Rectal smooth muscle tissue (tissue), 1 donor: ENCODE measurements at regions not wholly inside any gene's neighbourhood (a gene's known extent, or its start where the extent isn't known, plus 50 kb on each side); places are given as distances from the start of the nearest gene placed in this dataset.

Experiments used
- H3K27ac ChIP-seq: one replicate; pipeline ENCODE4 v1.7.0; 2013; ENCODE audit warnings: low read depth, low read length, inconsistent platforms
- H3K27me3 ChIP-seq: one replicate; pipeline ENCODE4 v1.7.0; 2013; ENCODE audit warnings: low read length; ENCODE audit not compliant: control insufficient read depth, insufficient read depth
- H3K36me3 ChIP-seq: one replicate; pipeline ENCODE4 v1.7.0; 2013; ENCODE audit warnings: low read length; ENCODE audit not compliant: control insufficient read depth, insufficient read depth
- H3K4me1 ChIP-seq: one replicate; pipeline ENCODE4 v1.7.0; 2013; ENCODE audit warnings: low read length; ENCODE audit not compliant: control insufficient read depth, insufficient read depth
- H3K4me3 ChIP-seq: one replicate; pipeline ENCODE4 v1.7.0; 2013; ENCODE audit warnings: low read length
- H3K9ac ChIP-seq: one replicate; pipeline ENCODE4 v1.7.0; 2013; ENCODE audit warnings: low read length

DNA sequence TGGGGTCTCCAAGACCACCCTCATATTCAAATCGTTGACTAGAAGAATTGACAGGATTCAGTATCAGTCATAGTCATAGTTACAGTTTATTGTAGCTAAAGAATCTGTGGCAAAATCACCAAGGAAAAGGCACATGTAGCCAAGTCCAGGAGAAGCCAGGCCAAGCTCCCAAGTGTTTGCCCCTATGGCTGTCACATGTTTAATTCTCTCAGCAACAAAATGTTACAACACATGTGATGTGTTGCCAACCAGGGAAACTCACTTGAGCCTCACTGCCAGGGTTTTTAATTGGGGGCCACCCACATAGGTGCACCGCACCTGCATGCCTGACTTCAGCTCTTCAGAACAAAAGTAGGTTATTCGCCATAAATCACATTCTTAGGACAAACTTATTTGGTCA, 1030.9 kb upstream of the CELF2 start:
- no peak overlapping the region for H3K4me3 ChIP-seq
- H3K36me3 ChIP-seq = no peaks in the 10 kb centered on the region
- H3K9ac ChIP-seq = no peak overlapping the region

DNA sequence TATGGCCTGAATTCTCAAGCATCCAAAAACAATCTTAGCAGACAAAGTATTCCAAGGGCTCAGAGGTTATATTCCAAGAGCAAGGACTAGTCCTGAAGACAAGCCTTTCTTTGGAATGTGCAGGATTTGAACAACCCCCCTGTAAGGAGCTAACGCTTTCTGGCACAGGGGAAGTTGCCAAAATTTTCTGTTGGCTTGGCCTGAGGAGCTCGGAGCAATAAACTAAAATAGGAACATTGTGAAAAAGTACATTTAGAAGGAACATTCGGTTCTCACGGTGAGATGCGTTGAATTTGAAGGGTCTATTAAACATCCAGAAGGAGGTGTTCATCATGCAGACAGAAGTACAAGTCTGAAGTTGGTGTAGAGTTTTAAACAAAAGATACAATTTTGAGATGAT, 1030.5 kb upstream of the CELF2 start:
- no peaks in the 10 kb centered on the region for H3K27me3 ChIP-seq
- no peak overlapping the region for H3K27ac ChIP-seq
- H3K4me3 ChIP-seq = no peak overlapping the region
- H3K9ac ChIP-seq = no peak overlapping the region
- H3K4me1 ChIP-seq = no peaks in the 10 kb centered on the region
- no peaks in the 10 kb centered on the region for H3K36me3 ChIP-seq

More for the DNA sequence above, 1030.9 kb upstream of the CELF2 start:
- Histone ChIP-seq H3K27me3 (no peaks in the 10 kb centered on the region), H3K4me1 (no peaks in the 10 kb centered on the region), H3K27ac (no peak overlapping the region)

DNA sequence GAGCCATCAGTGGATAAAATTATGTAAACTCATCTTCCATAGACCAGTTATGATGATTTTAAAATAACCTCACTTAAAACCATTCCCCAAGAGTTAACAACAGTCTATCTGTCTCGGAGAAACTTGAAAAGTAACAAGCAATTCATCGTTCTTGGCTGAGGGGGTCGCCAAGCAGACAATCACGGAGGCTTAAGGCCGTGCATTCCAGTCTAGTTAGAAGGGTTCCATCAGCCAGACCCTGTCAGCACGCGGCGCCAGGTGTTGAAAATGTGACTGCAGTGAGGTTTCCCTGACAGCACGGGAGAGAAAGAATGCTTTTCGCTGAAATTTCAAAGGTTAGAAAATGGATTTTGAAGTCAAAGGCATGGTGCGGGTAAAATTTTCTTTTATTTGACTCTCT, 1025.0 kb upstream of the CELF2 start:
- Histone ChIP-seq H3K4me1 (no peaks in the 10 kb centered on the region), H3K27ac (no peak overlapping the region), H3K36me3 (no peaks in the 10 kb centered on the region), H3K4me3 (no peak overlapping the region), H3K9ac (no peak overlapping the region), H3K27me3 (no peaks in the 10 kb centered on the region)

DNA sequence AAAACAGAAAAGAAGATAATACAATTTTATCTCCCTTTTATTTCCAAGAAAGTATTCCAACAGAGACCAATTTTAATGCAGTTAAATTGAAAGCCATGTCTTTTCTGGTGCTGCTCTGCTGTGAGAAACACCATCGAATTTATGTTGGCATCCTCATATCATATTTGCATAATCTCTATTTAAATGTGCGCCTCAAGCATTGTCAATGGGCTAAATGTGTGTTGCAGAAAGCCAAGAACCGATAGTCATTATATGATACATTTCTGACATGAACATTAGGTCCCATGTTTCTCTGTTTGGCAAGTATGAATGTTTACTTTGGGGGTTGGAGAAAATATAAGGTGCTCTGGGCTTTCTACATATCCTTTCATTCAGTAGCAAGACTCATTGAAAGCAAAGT, 1023.5 kb upstream of the CELF2 start:
- no peak overlapping the region for H3K27ac ChIP-seq
- no peaks in the 10 kb centered on the region for H3K36me3 ChIP-seq
- H3K4me3 ChIP-seq = no peak overlapping the region
- H3K9ac ChIP-seq = no peak overlapping the region
- H3K27me3 ChIP-seq = no peaks in the 10 kb centered on the region
- H3K4me1 ChIP-seq = no peaks in the 10 kb centered on the region

- Histone ChIP-seq H3K9ac (no peak overlapping the region), H3K4me3 (no peak overlapping the region), H3K4me1 (no peaks in the 10 kb centered on the region), H3K27ac (no peak overlapping the region), H3K27me3 (no peaks in the 10 kb centered on the region), H3K36me3 (no peaks in the 10 kb centered on the region)
Observed at GRCh38 chr10:9999627-10000026, 1018.0 kb upstream of the CELF2 start.

- H3K9ac ChIP-seq = no peak overlapping the region
- H3K4me1 ChIP-seq = no peaks in the 10 kb centered on the region
- no peak overlapping the region for H3K27ac ChIP-seq
- no peak overlapping the region for H3K4me3 ChIP-seq
- no peaks in the 10 kb centered on the region for H3K36me3 ChIP-seq
- H3K27me3 ChIP-seq = no peaks in the 10 kb centered on the region
Observed at GRCh38 chr10:10007957-10008356, 1009.7 kb upstream of the CELF2 start.

- no peaks in the 10 kb centered on the region for H3K27me3 ChIP-seq
- no peaks in the 10 kb centered on the region for H3K4me1 ChIP-seq
- no peaks in the 10 kb centered on the region for H3K36me3 ChIP-seq
- H3K27ac ChIP-seq = no peak overlapping the region
- no peak overlapping the region for H3K4me3 ChIP-seq
- H3K9ac ChIP-seq = no peak overlapping the region
Observed at GRCh38 chr10:10010397-10010796, 1007.3 kb upstream of the CELF2 start.

DNA sequence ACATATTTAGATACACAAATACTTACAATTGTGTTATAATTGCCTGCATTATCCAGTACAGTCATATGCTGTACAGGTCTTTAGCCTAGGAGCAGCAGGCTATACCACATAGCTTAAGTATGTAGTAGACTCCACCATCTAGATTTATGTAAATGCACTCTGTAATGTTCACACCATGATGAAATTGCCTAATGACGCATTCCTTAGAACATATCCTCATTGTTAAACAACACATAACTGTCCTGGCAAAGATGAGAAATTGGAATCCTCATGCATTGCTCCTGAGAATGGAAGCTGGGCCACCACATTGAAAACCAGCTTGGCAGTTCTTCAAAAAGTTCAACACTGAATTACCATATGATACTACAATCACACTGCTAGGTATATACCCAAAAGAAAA, 1002.8 kb upstream of the CELF2 start:
- Histone ChIP-seq H3K36me3 (no peaks in the 10 kb centered on the region), H3K27me3 (no peaks in the 10 kb centered on the region), H3K27ac (no peak overlapping the region), H3K4me1 (no peaks in the 10 kb centered on the region), H3K4me3 (no peak overlapping the region), H3K9ac (no peak overlapping the region)

DNA sequence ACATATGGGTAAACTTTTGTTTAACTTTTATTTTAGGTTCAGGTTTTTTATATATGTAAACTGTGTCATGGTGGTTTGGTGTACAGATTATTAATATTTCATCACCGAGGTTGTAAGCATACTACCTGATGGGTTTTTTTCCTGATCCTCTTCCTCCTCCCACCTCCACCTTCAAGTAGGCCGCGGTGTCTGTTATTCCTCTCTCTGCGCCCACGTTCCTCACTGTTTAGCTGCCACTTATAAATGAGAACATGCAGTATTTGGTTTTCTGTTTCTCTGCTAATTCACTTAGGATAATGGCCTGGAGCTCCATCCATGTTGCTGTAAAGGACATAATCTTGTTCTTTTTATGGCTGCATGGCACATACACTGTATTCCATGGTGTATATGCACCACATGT, 1000.0 kb upstream of the CELF2 start:
- Histone ChIP-seq H3K27ac (no peak overlapping the region), H3K36me3 (no peaks in the 10 kb centered on the region), H3K9ac (no peak overlapping the region), H3K4me1 (no peaks in the 10 kb centered on the region), H3K27me3 (no peaks in the 10 kb centered on the region), H3K4me3 (no peak overlapping the region)

- no peaks in the 10 kb centered on the region for H3K27me3 ChIP-seq
- H3K36me3 ChIP-seq = no peaks in the 10 kb centered on the region
- H3K27ac ChIP-seq = no peak overlapping the region
- H3K4me3 ChIP-seq = no peak overlapping the region
- no peaks in the 10 kb centered on the region for H3K4me1 ChIP-seq
- no peak overlapping the region for H3K9ac ChIP-seq
Observed at GRCh38 chr10:10020945-10021344, 996.7 kb upstream of the CELF2 start.

- Histone ChIP-seq H3K9ac (no peak overlapping the region), H3K27ac (no peak overlapping the region), H3K4me3 (no peak overlapping the region), H3K27me3 (no peaks in the 10 kb centered on the region), H3K36me3 (no peaks in the 10 kb centered on the region), H3K4me1 (no peaks in the 10 kb centered on the region)
Observed at GRCh38 chr10:10032991-10033390, 984.7 kb upstream of the CELF2 start.

DNA sequence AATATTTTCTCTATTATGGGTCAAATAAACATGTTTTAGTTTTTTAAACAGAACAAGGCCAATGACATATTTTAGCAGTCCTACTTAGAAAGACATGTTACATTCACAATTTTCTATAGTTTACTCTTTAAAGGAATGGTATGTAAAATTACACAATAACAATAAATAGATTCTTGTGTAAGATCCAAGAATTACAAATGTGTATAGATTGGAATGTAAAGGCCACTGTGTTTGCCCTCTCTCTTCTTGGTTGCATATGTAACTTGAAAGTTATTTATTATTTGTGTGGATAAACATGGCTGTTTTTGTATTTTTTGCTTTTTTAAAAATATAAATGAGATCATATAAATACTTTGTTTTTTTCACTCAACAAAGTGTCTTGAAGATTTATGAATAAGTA, 979.3 kb upstream of the CELF2 start:
- Histone ChIP-seq H3K4me1 (no peaks in the 10 kb centered on the region), H3K9ac (no peak overlapping the region), H3K27me3 (no peaks in the 10 kb centered on the region), H3K27ac (no peak overlapping the region), H3K36me3 (no peaks in the 10 kb centered on the region), H3K4me3 (no peak overlapping the region)

DNA sequence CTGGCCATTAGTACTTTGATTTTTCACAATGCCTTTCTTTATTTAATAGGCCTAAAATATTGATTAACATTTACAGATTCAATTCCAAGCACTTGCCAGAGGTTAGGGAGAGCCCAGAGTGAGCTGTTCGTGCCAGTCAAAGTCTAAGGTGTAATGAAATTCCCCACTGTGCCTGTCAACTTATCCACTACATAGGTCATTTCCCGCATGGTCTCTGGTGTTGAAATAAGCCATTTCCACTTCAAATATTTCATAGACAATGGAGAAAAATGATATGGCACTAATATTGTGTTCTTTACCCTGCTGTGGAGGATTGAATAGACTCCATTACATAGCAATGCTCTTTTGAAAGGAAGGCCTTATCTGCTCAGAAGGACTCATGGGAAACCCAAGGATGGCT, 978.1 kb upstream of the CELF2 start:
- Histone ChIP-seq H3K27ac (no peak overlapping the region), H3K27me3 (no peaks in the 10 kb centered on the region), H3K4me1 (no peaks in the 10 kb centered on the region), H3K9ac (no peak overlapping the region), H3K36me3 (no peaks in the 10 kb centered on the region), H3K4me3 (no peak overlapping the region)

DNA sequence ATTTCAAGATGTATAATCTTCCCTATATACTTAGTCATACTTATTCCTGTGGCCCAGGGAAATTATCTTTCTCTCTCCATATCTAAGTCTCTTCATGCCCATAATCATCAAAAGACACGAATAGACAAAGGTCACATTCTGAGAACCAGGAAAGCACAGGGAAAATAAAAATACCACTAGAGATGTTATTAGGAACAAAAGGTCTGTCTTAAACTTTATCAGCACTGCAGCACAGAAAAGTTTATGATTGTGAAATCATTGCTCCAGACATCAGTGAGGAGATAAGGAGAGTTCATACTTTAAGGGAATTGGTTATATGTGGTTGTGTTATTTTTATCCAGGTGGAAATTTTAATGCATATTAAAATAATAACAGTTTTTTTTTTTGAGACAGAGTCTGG, 974.6 kb upstream of the CELF2 start:
- Histone ChIP-seq H3K4me1 (no peaks in the 10 kb centered on the region), H3K4me3 (no peak overlapping the region), H3K36me3 (no peaks in the 10 kb centered on the region), H3K27me3 (no peaks in the 10 kb centered on the region), H3K27ac (no peak overlapping the region), H3K9ac (no peak overlapping the region)
